Jurkat, Clone E6-1 (cell line): ENCODE measurements at regions not wholly inside any gene's neighbourhood (a gene's known extent, or its start where the extent isn't known, plus 50 kb on each side); places are given as distances from the start of the nearest gene placed in this dataset.
A peak's percentile ranks its signal among the peaks of the same experiment; 100 is the strongest.

Experiments
- DNase-seq: peaks from one replicate; pipeline ENCODE4 v3.0.0-alpha.2; 2011; ENCODE audit warnings: low read depth, low spot score
- H3K4me3 ChIP-seq: 2 replicates; pipeline ENCODE4 v1.5.1; 2011; ENCODE audit warnings: mild to moderate bottlenecking, low read length, control low read depth, moderate library complexity

- no peak overlapping the region for H3K4me3 ChIP-seq
- DNase-seq, result no peak
These were observed 107.5 kb downstream of the CYSLTR2 start for GRCh38 chr13:48761256-48761655.

- no peak overlapping the region for H3K4me3 ChIP-seq
- peak; percentile 91 for DNase-seq
These were observed 115.5 kb downstream of the CYSLTR2 start for GRCh38 chr13:48769107-48769704.

GRCh38 chr13:48770372-48770771 is 116.6 kb downstream of the CYSLTR2 start:
- no peak overlapping the region for H3K4me3 ChIP-seq
- no peak for DNase-seq

- H3K4me3 ChIP-seq, result no peak overlapping the region
- DNase-seq, result peak; percentile 70
These were observed 119.2 kb downstream of the CYSLTR2 start for GRCh38 chr13:48772908-48773307.

GRCh38 chr13:48773531-48774275 is 120.0 kb downstream of the CYSLTR2 start:
- H3K4me3 ChIP-seq, result no peak overlapping the region
- DNase-seq, result no peak

GRCh38 chr13:48775285-48775684 is 121.6 kb downstream of the CYSLTR2 start:
- no peak overlapping the region for H3K4me3 ChIP-seq
- peak; percentile 48 for DNase-seq

- no peak overlapping the region for H3K4me3 ChIP-seq
- no peak for DNase-seq
These were observed 122.1 kb downstream of the CYSLTR2 start for GRCh38 chr13:48775804-48776203.

GRCh38 chr13:48776401-48776800 is 122.7 kb downstream of the CYSLTR2 start:
- no peak for DNase-seq
- no peak overlapping the region for H3K4me3 ChIP-seq

GRCh38 chr13:48778610-48779009 is 124.9 kb downstream of the CYSLTR2 start:
- no peak overlapping the region for H3K4me3 ChIP-seq

GRCh38 chr13:48780713-48781341 is 127.1 kb downstream of the CYSLTR2 start:
- DNase-seq, result no peak
- no peak overlapping the region for H3K4me3 ChIP-seq

More at GRCh38 chr13:48778610-48779009, 124.9 kb downstream of the CYSLTR2 start:
- DNase-seq, result no peak

- DNase-seq, result no peak
- no peak overlapping the region for H3K4me3 ChIP-seq
These were observed 128.7 kb downstream of the CYSLTR2 start for GRCh38 chr13:48782429-48782840.

- no peak overlapping the region for H3K4me3 ChIP-seq
- DNase-seq, result no peak
These were observed 129.5 kb downstream of the CYSLTR2 start for GRCh38 chr13:48783181-48783630.

- no peak for DNase-seq
- H3K4me3 ChIP-seq, result no peak overlapping the region
These were observed 130.0 kb downstream of the CYSLTR2 start for GRCh38 chr13:48783695-48784230.

- DNase-seq, result no peak
- no peak overlapping the region for H3K4me3 ChIP-seq
These were observed 131.3 kb downstream of the CYSLTR2 start for GRCh38 chr13:48784916-48785548.

- no peak overlapping the region for H3K4me3 ChIP-seq
- DNase-seq, result no peak
These were observed 136.5 kb downstream of the CYSLTR2 start for GRCh38 chr13:48790199-48790598.

- no peak overlapping the region for H3K4me3 ChIP-seq
These were observed 137.2 kb downstream of the CYSLTR2 start for GRCh38 chr13:48790966-48791365.

GRCh38 chr13:48797127-48797526 is 143.4 kb downstream of the CYSLTR2 start:
- no peak overlapping the region for H3K4me3 ChIP-seq
- no peak for DNase-seq

More at GRCh38 chr13:48790966-48791365, 137.2 kb downstream of the CYSLTR2 start:
- no peak for DNase-seq

GRCh38 chr13:48797761-48798160 is 144.0 kb downstream of the CYSLTR2 start:
- no peak for DNase-seq
- no peak overlapping the region for H3K4me3 ChIP-seq

GRCh38 chr13:48798180-48798579 is 144.5 kb downstream of the CYSLTR2 start:
- H3K4me3 ChIP-seq, result no peak overlapping the region
- no peak for DNase-seq
